Sigmoid colon (tissue), 6 donors: ENCODE measurements at regions not wholly inside any gene's neighbourhood (a gene's known extent, or its start where the extent isn't known, plus 50 kb on each side); places are given as distances from the start of the nearest gene placed in this dataset.

Experiments used
- DNase-seq: peaks from one replicate; pipeline ENCODE4 v3.0.0-alpha.2; 2019
- H3K27ac ChIP-seq, 4 donors: fragments of 200-600 bp; sonication (generic); one replicate each; pipeline ENCODE4 v1.5.1; 2016 to 2019; ENCODE audit warnings: mild to moderate bottlenecking in 1 of 4
- H3K27me3 ChIP-seq, 3 donors: fragments of 200-600 bp; sonication (generic); one replicate each; pipeline ENCODE4 v1.5.1; 2019; ENCODE audit warnings: mild to moderate bottlenecking in 1 of 3
- H3K36me3 ChIP-seq, 4 donors: fragments of 200-600 bp; sonication (generic); one replicate each; pipeline ENCODE4 v1.5.1; 2016 to 2019
- H3K4me1 ChIP-seq, 4 donors: fragments of 200-600 bp; sonication (generic); one replicate each; pipeline ENCODE4 v1.5.1; 2017 to 2019
- H3K4me3 ChIP-seq, 4 donors: fragments of 200-600 bp; sonication (generic); one replicate each; pipeline ENCODE4 v1.5.1; 2017 to 2019; ENCODE audit warnings: mild to moderate bottlenecking in 2 of 4, moderate library complexity in 1 of 4
- H3K9me3 ChIP-seq, 4 donors: fragments of 200-600 bp in 3 of 4; sonication (generic) in 3 of 4; one replicate each; pipeline versions ENCODE4 v1.5.1 to v1.6.1; 2013 to 2019
- EP300 ChIP-seq, 4 donors: sonication (generic); formaldehyde crosslinking; IDR thresholded peaks; one replicate each; pipeline ENCODE4 v1.6.1; 2017; ENCODE audit warnings: antibody characterized with exemption in 4 of 4
- POLR2A ChIP-seq, 2 donors: fragments of 450-650 bp; IDR thresholded peaks; one replicate each; pipeline ENCODE4 v1.6.1; 2016; ENCODE audit warnings: antibody characterized with exemption in 2 of 2, mild to moderate bottlenecking in 2 of 2, moderate library complexity in 2 of 2
- POLR2AphosphoS5 ChIP-seq, 4 donors: sonication (generic); formaldehyde crosslinking; IDR thresholded peaks; one replicate each; pipeline ENCODE4 v1.6.1; 2017; ENCODE audit warnings: antibody characterized with exemption in 4 of 4
- WGBS, 2 donors: extraction: QIAGEN DNeasy Blood & Tissue Kit; methylation state at CpG; one replicate each; pipeline ENCODE4 v1.1.7; 2013; 5-methylcytosine and 5-hydroxymethylcytosine counted together
- intact Hi-C: fragments of 100-400 bp; cut with DNase I; formaldehyde crosslinking; loops from one replicate; pipeline ENCODE4 v1.15.1; 2023
- TF ChIP-seq, protein P1 (sequence below), 4 experiments: fragments of 450-650 bp in 3 of 4; fragments of 200-600 bp in 1 of 4; IDR thresholded peaks; one replicate each; pipeline ENCODE4 v1.5.1; 2016 to 2019; ENCODE audit warnings: antibody characterized with exemption in 4 of 4, mild to moderate bottlenecking in 3 of 4, moderate library complexity in 2 of 4
- donor health status: healthy with polysubstance abuse.
- donor health status: healthy.

- H3K4me3 ChIP-seq = no peak overlapping the region
- WGBS, 2 donors = 61 to 73% methylated on average over 1 of the region's 1 CpG
- intact Hi-C loops = no loop called here
- no peaks in the 10 kb centered on the region for H3K27me3 ChIP-seq
- no peak for TF ChIP-seq EP300 (IDR thresholded peaks at IDR 0.05)
- TF ChIP-seq POLR2AphosphoS5 (IDR thresholded peaks at IDR 0.05) = no peak
- no peak for TF ChIP-seq POLR2A (IDR thresholded peaks at IDR 0.05)
- TF ChIP-seq, protein P1, sequence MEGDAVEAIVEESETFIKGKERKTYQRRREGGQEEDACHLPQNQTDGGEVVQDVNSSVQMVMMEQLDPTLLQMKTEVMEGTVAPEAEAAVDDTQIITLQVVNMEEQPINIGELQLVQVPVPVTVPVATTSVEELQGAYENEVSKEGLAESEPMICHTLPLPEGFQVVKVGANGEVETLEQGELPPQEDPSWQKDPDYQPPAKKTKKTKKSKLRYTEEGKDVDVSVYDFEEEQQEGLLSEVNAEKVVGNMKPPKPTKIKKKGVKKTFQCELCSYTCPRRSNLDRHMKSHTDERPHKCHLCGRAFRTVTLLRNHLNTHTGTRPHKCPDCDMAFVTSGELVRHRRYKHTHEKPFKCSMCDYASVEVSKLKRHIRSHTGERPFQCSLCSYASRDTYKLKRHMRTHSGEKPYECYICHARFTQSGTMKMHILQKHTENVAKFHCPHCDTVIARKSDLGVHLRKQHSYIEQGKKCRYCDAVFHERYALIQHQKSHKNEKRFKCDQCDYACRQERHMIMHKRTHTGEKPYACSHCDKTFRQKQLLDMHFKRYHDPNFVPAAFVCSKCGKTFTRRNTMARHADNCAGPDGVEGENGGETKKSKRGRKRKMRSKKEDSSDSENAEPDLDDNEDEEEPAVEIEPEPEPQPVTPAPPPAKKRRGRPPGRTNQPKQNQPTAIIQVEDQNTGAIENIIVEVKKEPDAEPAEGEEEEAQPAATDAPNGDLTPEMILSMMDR (IDR thresholded peaks at IDR 0.05) = no peak
- no peak for DNase-seq
- H3K4me1 ChIP-seq = no peaks in the 10 kb centered on the region
- no peaks in the 10 kb centered on the region for H3K9me3 ChIP-seq
- no peak overlapping the region for H3K27ac ChIP-seq
- H3K36me3 ChIP-seq = no peaks in the 10 kb centered on the region
Observed at GRCh38 chr5:81914696-81915095, 57.1 kb upstream of the ATG10 start.

DNA sequence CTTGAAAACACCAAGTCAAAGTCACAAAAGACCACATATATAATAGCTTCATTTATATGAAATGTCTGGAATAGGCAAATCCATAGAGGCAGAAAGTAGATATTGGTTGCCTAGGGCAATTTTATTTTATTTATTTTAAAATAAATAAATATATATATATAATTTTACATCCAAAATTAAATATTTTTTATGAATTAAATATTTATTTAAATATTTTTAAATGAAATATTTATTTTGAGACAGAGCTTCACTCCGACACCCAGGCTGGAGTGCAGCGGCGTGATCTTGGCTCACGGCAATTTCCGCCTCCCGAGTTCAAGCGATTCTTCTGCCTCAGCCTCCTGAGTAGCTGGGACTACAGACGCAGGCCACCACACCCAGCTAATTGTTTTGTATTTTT, 58.9 kb upstream of the ATG10 start:
- Histone ChIP-seq H3K27me3 (no peaks in the 10 kb centered on the region), H3K9me3 (no peaks in the 10 kb centered on the region), H3K27ac (no peak overlapping the region), H3K36me3 (no peaks in the 10 kb centered on the region), H3K4me1 (peaks cover 0 to 6% (median 0%) of the 10 kb centered on the region in 4 donors), H3K4me3 (no peak overlapping the region)
- WGBS, 2 donors = 96 to 97% methylated on average over 8 of the region's 8 CpGs
- DNase-seq = no peak
- TF ChIP-seq EP300 (IDR thresholded peaks at IDR 0.05) (no peak), POLR2A (IDR thresholded peaks at IDR 0.05) (no peak), POLR2AphosphoS5 (IDR thresholded peaks at IDR 0.05) (no peak)
- TF ChIP-seq, protein P1 (IDR thresholded peaks at IDR 0.05) = no peak
- intact Hi-C loops = no loop called here

GRCh38 chr5:81909677-81910076, 62.1 kb upstream of the ATG10 start:
- no peaks in the 10 kb centered on the region for H3K9me3 ChIP-seq
- no peak for DNase-seq
- WGBS, 2 donors = 56 to 63% methylated on average over 1 of the region's 1 CpG
- H3K36me3 ChIP-seq = no peaks in the 10 kb centered on the region
- H3K27me3 ChIP-seq = no peaks in the 10 kb centered on the region
- no peak overlapping the region for H3K4me3 ChIP-seq
- intact Hi-C loops = no loop called here
- H3K27ac ChIP-seq = no peak overlapping the region
- TF ChIP-seq POLR2AphosphoS5 (IDR thresholded peaks at IDR 0.05) = no peak
- TF ChIP-seq EP300 (IDR thresholded peaks at IDR 0.05) = no peak
- TF ChIP-seq, protein P1 (IDR thresholded peaks at IDR 0.05) = no peak
- peaks cover 0 to 6% (median 0%) of the 10 kb centered on the region in 4 donors for H3K4me1 ChIP-seq

DNA sequence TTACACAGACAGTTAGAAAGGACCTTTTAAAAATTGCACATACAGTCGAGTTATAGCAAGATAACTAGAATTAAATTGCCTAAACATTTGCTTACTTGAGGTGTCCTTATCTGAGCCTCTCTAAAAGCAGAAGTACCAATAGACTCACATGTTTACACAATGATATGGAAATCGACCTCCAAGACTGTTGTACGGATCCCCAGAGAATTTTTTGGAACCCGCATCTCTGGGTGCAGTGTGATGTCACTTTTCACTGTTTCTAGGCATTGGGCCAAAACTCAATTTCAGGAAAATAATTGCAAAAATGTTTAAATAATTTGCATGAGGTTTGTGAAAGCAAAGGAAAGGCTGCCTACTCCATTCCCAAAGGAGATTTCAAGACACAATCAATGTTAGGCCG, 63.1 kb upstream of the ATG10 start:
- Histone ChIP-seq H3K4me1 (peaks cover 0 to 6% (median 0%) of the 10 kb centered on the region in 4 donors), H3K36me3 (no peaks in the 10 kb centered on the region), H3K27me3 (no peaks in the 10 kb centered on the region), H3K27ac (peak overlapping the region in 1 of 4 donors; percentile 1), H3K4me3 (no peak overlapping the region), H3K9me3 (no peaks in the 10 kb centered on the region)
- intact Hi-C loops = no loop called here
- no peak for TF ChIP-seq POLR2A (IDR thresholded peaks at IDR 0.05)
- TF ChIP-seq, protein P1 (IDR thresholded peaks at IDR 0.05) = no peak
- WGBS, 2 donors = 56 to 64% methylated on average over 5 of the region's 5 CpGs
- DNase-seq = no peak

DNA sequence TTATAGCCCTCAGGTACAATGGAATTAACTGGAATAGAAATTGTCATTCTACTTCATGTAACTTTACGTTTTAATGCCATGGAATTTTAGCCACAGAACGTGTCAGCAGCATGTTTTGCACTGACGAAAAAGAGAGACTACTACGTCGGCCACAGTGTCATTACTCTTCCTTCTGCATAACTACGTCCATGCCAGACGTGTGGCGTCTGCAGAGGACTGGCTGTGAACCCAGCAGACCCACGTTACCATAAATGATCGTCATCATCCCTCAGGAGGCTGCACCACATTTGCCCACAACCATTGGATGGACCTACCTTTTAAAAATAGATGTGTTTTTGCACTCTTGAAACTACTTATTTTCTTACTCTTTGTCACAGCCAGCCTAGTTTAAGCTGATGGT, 63.8 kb upstream of the ATG10 start:
- H3K36me3 ChIP-seq = no peaks in the 10 kb centered on the region
- no peak for TF ChIP-seq EP300 (IDR thresholded peaks at IDR 0.05)
- TF ChIP-seq, protein P1 (IDR thresholded peaks at IDR 0.05) = no peak
- TF ChIP-seq POLR2AphosphoS5 (IDR thresholded peaks at IDR 0.05) = no peak
- TF ChIP-seq POLR2A (IDR thresholded peaks at IDR 0.05) = no peak
- 86 to 91% methylated on average over 10 of the region's 10 CpGs for WGBS, 2 donors
- no peaks in the 10 kb centered on the region for H3K9me3 ChIP-seq
- intact Hi-C loops = no loop called here
- peak overlapping the region in 1 of 4 donors; percentile 1 for H3K27ac ChIP-seq
- DNase-seq = no peak
- H3K4me1 ChIP-seq = peaks cover 0 to 6% (median 0%) of the 10 kb centered on the region in 4 donors
- H3K4me3 ChIP-seq = no peak overlapping the region
- H3K27me3 ChIP-seq = no peaks in the 10 kb centered on the region
